ENCODE measurements at regions not wholly inside any gene's neighbourhood (a gene's known extent, or its start where the extent isn't known, plus 50 kb on each side); places are given as distances from the start of the nearest gene placed in this dataset.

DNA sequence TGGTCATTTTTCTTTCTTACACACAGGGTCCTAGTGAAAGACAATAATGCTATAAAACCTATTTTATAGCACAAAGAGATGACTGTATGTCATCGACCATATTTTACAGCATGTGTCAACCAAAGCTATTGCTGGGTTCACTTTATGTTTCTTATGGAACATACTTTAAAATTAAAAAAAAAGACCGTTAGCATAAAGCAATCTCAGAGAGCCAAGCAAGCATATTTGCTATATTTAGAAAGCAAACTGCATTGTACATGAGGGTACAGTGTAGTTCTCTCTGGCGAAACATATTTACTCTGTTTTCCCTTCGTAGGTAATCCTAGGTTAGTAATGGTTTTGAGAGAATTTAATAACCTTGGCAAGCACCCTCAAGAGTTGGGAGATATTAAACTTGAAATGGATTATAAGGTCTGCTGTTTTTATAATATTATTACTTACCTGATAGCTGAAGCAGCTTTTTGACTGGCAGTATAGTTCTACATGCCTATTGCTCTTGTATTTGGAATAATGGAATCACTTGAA, 244.2 kb upstream of the POM121L12 start:
- no peak overlapping the region for H3K4me3 Mint-ChIP-seq
- H2AFZ ChIP-seq (replicated peaks), result no peak overlapping the region
- no peaks in the 10 kb centered on the region for H3K79me2 ChIP-seq (ENCODE audit: low read depth)
- H4K20me1 ChIP-seq (ENCODE audit: low read depth), result no peaks in the 10 kb centered on the region
- H3K27me3 Mint-ChIP-seq (ENCODE audit: insufficient read depth, low read depth), result no peaks in the 10 kb centered on the region
- no peak overlapping the region for H3K9ac ChIP-seq
- no peaks in the 10 kb centered on the region for H3K36me3 ChIP-seq
- peaks cover 2% of the 10 kb centered on the region for H3K9me3 Mint-ChIP-seq
- H3K27me3 ChIP-seq, result no peaks in the 10 kb centered on the region
- no peak for TF ChIP-seq EZH2phosphoT487 (IDR thresholded peaks at IDR 0.05)
- TF ChIP-seq, protein P1, sequence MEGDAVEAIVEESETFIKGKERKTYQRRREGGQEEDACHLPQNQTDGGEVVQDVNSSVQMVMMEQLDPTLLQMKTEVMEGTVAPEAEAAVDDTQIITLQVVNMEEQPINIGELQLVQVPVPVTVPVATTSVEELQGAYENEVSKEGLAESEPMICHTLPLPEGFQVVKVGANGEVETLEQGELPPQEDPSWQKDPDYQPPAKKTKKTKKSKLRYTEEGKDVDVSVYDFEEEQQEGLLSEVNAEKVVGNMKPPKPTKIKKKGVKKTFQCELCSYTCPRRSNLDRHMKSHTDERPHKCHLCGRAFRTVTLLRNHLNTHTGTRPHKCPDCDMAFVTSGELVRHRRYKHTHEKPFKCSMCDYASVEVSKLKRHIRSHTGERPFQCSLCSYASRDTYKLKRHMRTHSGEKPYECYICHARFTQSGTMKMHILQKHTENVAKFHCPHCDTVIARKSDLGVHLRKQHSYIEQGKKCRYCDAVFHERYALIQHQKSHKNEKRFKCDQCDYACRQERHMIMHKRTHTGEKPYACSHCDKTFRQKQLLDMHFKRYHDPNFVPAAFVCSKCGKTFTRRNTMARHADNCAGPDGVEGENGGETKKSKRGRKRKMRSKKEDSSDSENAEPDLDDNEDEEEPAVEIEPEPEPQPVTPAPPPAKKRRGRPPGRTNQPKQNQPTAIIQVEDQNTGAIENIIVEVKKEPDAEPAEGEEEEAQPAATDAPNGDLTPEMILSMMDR (IDR thresholded peaks at IDR 0.05), result no peak
- no peak for TF ChIP-seq EZH2 (IDR thresholded peaks at IDR 0.05)
- no peak overlapping the region for H3K4me3 ChIP-seq
- H3K9me3 ChIP-seq (ENCODE audit: low read depth), result no peaks in the 10 kb centered on the region
- H3F3A ChIP-seq (ENCODE audit: low read depth), result no peaks in the 10 kb centered on the region
- no peaks in the 10 kb centered on the region for H3K36me3 Mint-ChIP-seq
- no peak overlapping the region for H3K4me2 ChIP-seq
- H3K4me1 ChIP-seq, result no peaks in the 10 kb centered on the region
- no peak for DNase-seq (ENCODE audit: low spot score)
- no peak overlapping the region for H3K27ac Mint-ChIP-seq
- no peak overlapping the region for H3K27ac ChIP-seq
- no peaks in the 10 kb centered on the region for H3K4me1 Mint-ChIP-seq

DNA sequence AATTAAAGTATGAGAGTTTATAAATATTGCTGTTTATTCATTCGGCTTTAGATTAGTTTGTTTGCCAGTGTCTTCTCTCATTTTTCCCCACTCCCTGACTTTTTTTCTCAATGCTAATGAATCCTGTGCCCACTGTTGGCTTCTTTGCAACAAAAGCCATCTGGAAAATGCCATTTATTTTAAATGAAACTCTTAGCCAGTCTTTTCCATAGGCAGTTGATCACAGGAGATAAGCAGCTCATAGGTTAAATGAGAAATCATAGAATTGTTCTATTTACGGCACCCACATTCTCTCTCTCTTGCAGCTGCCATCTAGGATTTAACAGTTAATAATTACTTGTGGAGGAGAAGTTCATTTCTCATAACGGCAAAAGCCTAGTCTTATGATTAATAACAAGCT, 249.3 kb upstream of the POM121L12 start:
- Mint-ChIP-seq H3K27ac (no peak overlapping the region), H3K36me3 (no peaks in the 10 kb centered on the region), H3K9me3 (no peaks in the 10 kb centered on the region), H3K4me3 (no peak overlapping the region), H3K27me3 (ENCODE audit: insufficient read depth, low read depth) (no peaks in the 10 kb centered on the region), H3K4me1 (no peaks in the 10 kb centered on the region)
- no peak overlapping the region for H3K4me3 ChIP-seq
- H4K20me1 ChIP-seq (ENCODE audit: low read depth), result no peaks in the 10 kb centered on the region
- no peaks in the 10 kb centered on the region for H3F3A ChIP-seq (ENCODE audit: low read depth)
- DNase-seq (ENCODE audit: low spot score), result no peak
- H2AFZ ChIP-seq (replicated peaks), result no peak overlapping the region
- H3K36me3 ChIP-seq, result no peaks in the 10 kb centered on the region
- no peak overlapping the region for H3K9ac ChIP-seq
- no peaks in the 10 kb centered on the region for H3K79me2 ChIP-seq (ENCODE audit: low read depth)
- H3K27me3 ChIP-seq, result no peaks in the 10 kb centered on the region
- H3K27ac ChIP-seq, result no peak overlapping the region
- no peak for TF ChIP-seq EZH2phosphoT487 (IDR thresholded peaks at IDR 0.05)
- TF ChIP-seq, protein P1 (IDR thresholded peaks at IDR 0.05), result no peak
- TF ChIP-seq EZH2 (IDR thresholded peaks at IDR 0.05), result no peak
- no peaks in the 10 kb centered on the region for H3K9me3 ChIP-seq (ENCODE audit: low read depth)
- no peaks in the 10 kb centered on the region for H3K4me1 ChIP-seq
- H3K4me2 ChIP-seq, result no peak overlapping the region

DNA sequence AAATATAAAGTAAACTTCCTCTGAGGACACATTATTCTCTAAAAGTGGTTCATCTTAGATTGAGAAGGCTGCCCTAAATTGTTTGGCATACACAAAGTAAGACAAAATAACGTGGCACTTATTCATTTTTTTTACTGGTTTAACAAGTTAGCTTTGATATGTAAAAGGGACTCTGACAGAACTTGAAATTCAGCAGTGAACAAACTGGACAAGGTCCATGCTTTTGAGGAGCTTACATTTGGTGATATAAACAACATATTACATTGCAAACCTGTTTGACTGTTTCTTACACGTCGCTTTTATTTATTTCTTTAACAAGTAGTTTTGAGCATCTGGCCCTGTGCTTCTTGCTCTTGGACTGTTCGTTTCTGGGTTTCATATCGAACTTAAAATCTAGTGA, 253.1 kb upstream of the POM121L12 start:
- no peaks in the 10 kb centered on the region for H3K79me2 ChIP-seq (ENCODE audit: low read depth)
- TF ChIP-seq, protein P1 (IDR thresholded peaks at IDR 0.05), result no peak
- no peak for TF ChIP-seq EZH2phosphoT487 (IDR thresholded peaks at IDR 0.05)
- TF ChIP-seq EZH2 (IDR thresholded peaks at IDR 0.05), result no peak
- H3K4me2 ChIP-seq, result no peak overlapping the region
- H3K4me1 ChIP-seq, result no peaks in the 10 kb centered on the region
- Mint-ChIP-seq H3K4me3 (no peak overlapping the region), H3K27me3 (ENCODE audit: insufficient read depth, low read depth) (peaks cover 2% of the 10 kb centered on the region), H3K36me3 (no peaks in the 10 kb centered on the region), H3K4me1 (no peaks in the 10 kb centered on the region), H3K9me3 (no peaks in the 10 kb centered on the region), H3K27ac (no peak overlapping the region)
- no peak overlapping the region for H3K27ac ChIP-seq
- no peaks in the 10 kb centered on the region for H4K20me1 ChIP-seq (ENCODE audit: low read depth)
- DNase-seq (ENCODE audit: low spot score), result no peak
- no peaks in the 10 kb centered on the region for H3K27me3 ChIP-seq
- no peak overlapping the region for H3K4me3 ChIP-seq
- H3K36me3 ChIP-seq, result no peaks in the 10 kb centered on the region
- no peaks in the 10 kb centered on the region for H3K9me3 ChIP-seq (ENCODE audit: low read depth)
- H3K9ac ChIP-seq, result no peak overlapping the region
- no peak overlapping the region for H2AFZ ChIP-seq (replicated peaks)
- H3F3A ChIP-seq (ENCODE audit: low read depth), result no peaks in the 10 kb centered on the region

Measured in neural progenitor cell (in vitro differentiated cells).